Activated CD4-positive, alpha-beta T cell treated with anti-CD3 and anti-CD28 coated beads, Interleukin-2, amount 10 ng/mL, durations not matched to agents 24 days and 14 days (primary cell): ENCODE measurements at regions not wholly inside any gene's neighbourhood (a gene's known extent, or its start where the extent isn't known, plus 50 kb on each side); places are given as distances from the start of the nearest gene placed in this dataset.
"Not testable (repeated sequence)": the region's sequence is repeated elsewhere in the genome, so short reads cannot be mapped to it uniquely, and the experiment has no call there.

Source experiments
- DNase-seq: peaks from one replicate; pipeline ENCODE4 v3.0.0; 2022
- H3K27ac Mint-ChIP-seq: one replicate; pipeline ENCODE4 v1.8.0; 2022; ENCODE audit warnings: mild to moderate bottlenecking, mixed read lengths
- H3K27me3 Mint-ChIP-seq: one replicate; pipeline ENCODE4 v1.8.0; 2022; ENCODE audit warnings: mixed read lengths
- H3K36me3 Mint-ChIP-seq: one replicate; pipeline ENCODE4 v1.8.0; 2022; ENCODE audit warnings: low read depth, mild to moderate bottlenecking, mixed read lengths
- H3K4me1 Mint-ChIP-seq: one replicate; pipeline ENCODE4 v1.8.0; 2021; ENCODE audit warnings: mixed read lengths
- H3K4me3 Mint-ChIP-seq: one replicate; pipeline ENCODE4 v1.8.0; 2022; ENCODE audit warnings: mild to moderate bottlenecking, moderate library complexity, mixed read lengths
- H3K9me3 Mint-ChIP-seq: one replicate; pipeline ENCODE4 v1.8.0; 2021; ENCODE audit warnings: mixed read lengths
- intact Hi-C: fragments of 100-400 bp; cut with micrococcal nuclease; formaldehyde crosslinking; loops from one replicate; pipeline ENCODE4 v1.15.1; 2023

DNA sequence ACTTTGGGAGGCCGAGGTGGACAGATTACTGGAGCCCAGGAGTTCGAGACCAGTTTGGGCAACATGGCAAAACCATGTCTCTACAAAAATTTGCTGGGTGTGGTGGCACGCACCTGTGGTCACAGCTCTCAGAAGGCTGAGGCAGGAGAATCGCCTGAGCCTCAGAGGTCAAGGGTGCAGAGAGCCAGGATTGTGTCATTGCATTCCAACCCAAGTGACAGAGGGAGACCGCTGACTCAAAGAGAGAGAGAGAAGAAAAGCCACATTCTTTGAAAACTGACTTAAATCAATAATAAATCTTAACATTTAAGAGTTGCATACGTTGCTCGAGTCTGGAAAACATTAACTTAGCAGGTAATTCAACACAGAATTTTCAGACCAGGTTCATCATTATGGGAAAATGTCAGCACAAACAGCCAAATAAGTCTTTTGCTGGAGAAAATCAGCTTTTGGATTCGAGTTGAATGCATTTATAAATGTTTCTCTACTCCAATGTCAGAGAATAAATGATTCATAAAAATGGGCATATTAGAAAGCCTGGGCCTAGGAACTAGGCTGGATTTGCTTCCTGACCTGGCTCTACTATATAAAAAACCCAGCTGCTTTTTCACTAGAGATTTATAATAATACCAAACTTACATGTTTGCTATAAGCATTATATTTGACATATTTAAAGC, 68.3 kb upstream of the RBPJ start:
- peaks cover 3% of the 10 kb centered on the region for H3K4me1 Mint-ChIP-seq
- H3K9me3 Mint-ChIP-seq: peaks cover 7% of the 10 kb centered on the region
- H3K27me3 Mint-ChIP-seq: no peaks in the 10 kb centered on the region
- DNase-seq: no peak
- peak overlapping the region; percentile 32 for H3K27ac Mint-ChIP-seq
- H3K36me3 Mint-ChIP-seq: no peaks in the 10 kb centered on the region
- H3K4me3 Mint-ChIP-seq: no peak overlapping the region
- intact Hi-C loops: no loop called here

DNA sequence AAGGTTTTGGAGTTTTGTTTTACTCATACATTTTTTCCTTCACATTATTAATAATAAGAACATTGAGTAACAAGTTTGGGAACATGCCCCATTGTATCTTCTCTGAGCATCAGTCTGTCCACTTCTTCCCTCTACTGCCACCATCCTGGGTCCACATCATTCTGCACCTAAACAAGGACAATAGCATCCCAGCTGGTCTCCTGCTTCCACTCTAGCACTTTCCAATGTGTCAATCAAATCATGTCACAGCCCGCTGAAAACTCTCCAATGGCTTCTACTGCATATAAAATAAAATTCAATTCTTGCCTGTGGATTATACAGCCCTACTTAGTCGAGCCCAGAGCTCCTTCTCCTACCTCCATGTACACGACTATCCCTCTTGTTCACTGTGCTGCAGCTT, 66.8 kb upstream of the RBPJ start:
- H3K36me3 Mint-ChIP-seq: no peaks in the 10 kb centered on the region
- H3K27ac Mint-ChIP-seq: no peak overlapping the region
- intact Hi-C loops: no loop called here
- peaks cover 7% of the 10 kb centered on the region for H3K9me3 Mint-ChIP-seq
- DNase-seq: no peak
- H3K4me3 Mint-ChIP-seq: no peak overlapping the region
- H3K4me1 Mint-ChIP-seq: peaks cover 3% of the 10 kb centered on the region
- no peaks in the 10 kb centered on the region for H3K27me3 Mint-ChIP-seq

DNA sequence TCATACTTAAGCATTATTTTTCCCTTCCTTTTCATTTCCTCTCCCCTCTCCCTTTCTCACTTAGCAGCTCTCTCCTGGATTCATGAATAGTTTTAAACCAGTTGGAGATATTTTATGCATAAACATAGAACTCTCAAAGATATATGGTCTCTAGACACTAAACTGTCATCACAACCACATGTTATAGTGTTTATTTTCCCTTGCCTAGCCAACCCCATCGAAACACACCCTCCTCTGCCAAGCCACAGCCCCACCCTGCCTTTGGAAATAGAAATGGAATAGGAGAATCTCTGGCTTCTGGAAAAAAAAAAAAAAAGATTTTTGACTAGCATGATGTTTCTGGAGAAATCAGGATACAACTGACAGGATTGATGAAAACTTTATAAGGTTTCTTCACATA, 64.8 kb upstream of the RBPJ start:
- intact Hi-C loops: loop anchor here (2.0 kb wide), 1 partner anchor 19 kb away; no protein-coding TSS in a partner anchor
- Mint-ChIP-seq H3K4me1 (peaks cover 4% of the 10 kb centered on the region), H3K4me3 (no peak overlapping the region), H3K27ac (no peak overlapping the region), H3K36me3 (no peaks in the 10 kb centered on the region), H3K27me3 (no peaks in the 10 kb centered on the region), H3K9me3 (peaks cover 2% of the 10 kb centered on the region)
- no peak for DNase-seq

DNA sequence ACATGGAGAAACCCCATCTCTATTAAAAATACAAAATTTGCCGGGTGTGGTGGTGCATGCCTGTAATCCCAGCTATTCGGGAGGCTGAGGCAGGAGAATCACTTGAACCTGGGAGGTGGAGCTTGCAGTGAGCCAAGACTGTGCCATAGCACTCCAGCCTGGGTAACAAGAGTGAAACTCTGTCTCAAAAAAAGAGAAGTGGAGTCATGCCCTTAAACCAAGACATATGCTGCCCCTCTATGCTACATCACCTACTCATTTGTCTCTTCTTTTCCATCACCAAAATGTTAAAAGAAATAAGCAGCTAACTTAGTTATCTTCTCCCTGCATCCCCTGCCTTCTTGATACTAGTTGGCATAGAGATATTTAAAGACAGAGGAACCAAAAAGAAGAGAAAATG, 63.4 kb upstream of the RBPJ start:
- not testable (repeated sequence) for H3K36me3 Mint-ChIP-seq, DNase-seq, H3K27me3 Mint-ChIP-seq, H3K27ac Mint-ChIP-seq, H3K4me3 Mint-ChIP-seq, H3K4me1 Mint-ChIP-seq, H3K9me3 Mint-ChIP-seq
- intact Hi-C loops: loop anchor here (2.0 kb wide), 1 partner anchor 17 kb away; no protein-coding TSS in a partner anchor

DNA sequence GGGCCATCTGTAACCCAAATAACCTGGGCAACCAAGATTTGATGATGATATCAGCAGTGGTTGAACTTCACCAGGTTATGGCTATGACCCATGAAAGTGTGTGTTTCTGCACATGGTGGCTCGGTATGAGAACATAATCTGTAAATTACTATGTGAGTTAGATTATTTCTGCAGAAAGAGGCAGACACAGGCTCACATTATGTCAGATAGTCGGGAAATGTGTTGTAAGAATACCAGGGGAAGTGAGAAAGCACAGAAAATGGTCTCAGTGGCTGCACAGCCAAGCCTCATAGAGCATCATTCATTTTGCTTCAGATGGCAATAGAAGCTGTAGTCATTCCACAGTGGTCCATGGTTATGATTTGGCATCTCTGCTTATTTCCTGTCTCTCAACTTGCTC, 63.0 kb upstream of the RBPJ start:
- H3K4me3 Mint-ChIP-seq: no peak overlapping the region
- peaks cover 9% of the 10 kb centered on the region for H3K9me3 Mint-ChIP-seq
- no peaks in the 10 kb centered on the region for H3K36me3 Mint-ChIP-seq
- no peak for DNase-seq
- intact Hi-C loops: loop anchor here (2.0 kb wide), 1 partner anchor 17 kb away; no protein-coding TSS in a partner anchor
- H3K4me1 Mint-ChIP-seq: peaks cover 2% of the 10 kb centered on the region
- H3K27ac Mint-ChIP-seq: no peak overlapping the region
- H3K27me3 Mint-ChIP-seq: no peaks in the 10 kb centered on the region

DNA sequence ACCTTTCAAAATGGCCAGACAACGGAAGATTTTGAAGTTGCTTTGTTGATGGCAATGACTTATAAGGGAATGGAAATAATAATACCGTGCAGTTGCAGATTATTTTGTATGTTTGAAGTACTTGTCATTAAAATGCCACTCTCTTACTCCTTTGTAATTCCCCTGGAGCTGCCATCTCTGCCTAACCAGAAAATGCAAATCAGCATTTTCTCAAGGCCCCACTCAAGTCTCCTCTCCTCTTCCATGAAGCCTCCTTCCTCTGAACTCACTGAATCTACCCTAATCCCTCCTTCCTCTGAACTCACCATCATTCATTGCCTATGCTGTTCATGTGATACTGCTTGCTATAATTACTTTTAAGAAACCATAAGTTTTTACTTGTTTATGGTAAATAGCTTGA, 60.2 kb upstream of the RBPJ start:
- Mint-ChIP-seq H3K4me3 (no peak overlapping the region), H3K9me3 (peaks cover 14% of the 10 kb centered on the region), H3K36me3 (no peaks in the 10 kb centered on the region), H3K27me3 (peaks cover 2% of the 10 kb centered on the region), H3K4me1 (peaks cover 2% of the 10 kb centered on the region), H3K27ac (no peak overlapping the region)
- DNase-seq: no peak
- intact Hi-C loops: no loop called here

DNA sequence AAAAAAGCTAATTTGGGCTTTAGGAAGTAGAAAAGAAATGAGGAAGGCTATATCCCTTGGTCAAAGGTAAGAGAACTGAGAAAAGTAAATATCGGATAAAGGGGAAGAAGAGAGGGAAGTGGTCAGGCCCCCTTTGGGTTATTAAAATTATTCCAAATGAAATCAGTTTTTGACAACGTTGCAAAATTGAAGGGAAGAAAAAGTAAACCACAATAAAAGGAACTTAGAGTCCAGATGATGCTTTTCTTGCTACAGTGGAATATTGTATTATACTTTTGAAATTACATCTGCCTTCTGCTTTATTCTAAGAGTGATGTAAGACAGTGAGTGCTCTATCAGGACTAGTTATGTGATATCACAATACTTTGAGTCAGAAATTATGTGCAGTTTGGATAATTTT, 59.4 kb upstream of the RBPJ start:
- intact Hi-C loops: no loop called here
- H3K36me3 Mint-ChIP-seq: no peaks in the 10 kb centered on the region
- no peak for DNase-seq
- H3K4me3 Mint-ChIP-seq: no peak overlapping the region
- H3K4me1 Mint-ChIP-seq: peaks cover 2% of the 10 kb centered on the region
- no peak overlapping the region for H3K27ac Mint-ChIP-seq
- H3K9me3 Mint-ChIP-seq: peaks cover 14% of the 10 kb centered on the region
- peaks cover 2% of the 10 kb centered on the region for H3K27me3 Mint-ChIP-seq

DNA sequence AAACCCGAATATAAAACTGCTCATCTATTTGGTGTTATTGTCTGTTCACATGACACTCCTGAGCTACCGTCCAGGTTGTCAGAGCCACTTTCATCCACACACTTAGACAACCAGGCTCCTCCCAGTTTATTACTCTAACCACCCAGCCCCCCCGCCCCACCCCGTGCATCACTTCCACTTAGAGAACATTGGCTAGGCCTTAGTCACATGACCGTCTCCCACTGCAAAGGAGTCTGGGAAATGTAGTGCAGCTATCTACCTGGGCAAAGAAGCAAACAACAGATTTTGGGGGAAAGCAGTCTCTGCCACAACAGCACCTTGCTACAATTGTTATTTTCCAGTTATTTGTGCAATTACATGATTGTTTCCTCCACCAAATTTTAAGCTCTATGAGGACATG, 57.6 kb upstream of the RBPJ start:
- no peaks in the 10 kb centered on the region for H3K36me3 Mint-ChIP-seq
- no peak overlapping the region for H3K27ac Mint-ChIP-seq
- peaks cover 3% of the 10 kb centered on the region for H3K4me1 Mint-ChIP-seq
- intact Hi-C loops: no loop called here
- peaks cover 14% of the 10 kb centered on the region for H3K9me3 Mint-ChIP-seq
- peaks cover 2% of the 10 kb centered on the region for H3K27me3 Mint-ChIP-seq
- DNase-seq: no peak
- no peak overlapping the region for H3K4me3 Mint-ChIP-seq

DNA sequence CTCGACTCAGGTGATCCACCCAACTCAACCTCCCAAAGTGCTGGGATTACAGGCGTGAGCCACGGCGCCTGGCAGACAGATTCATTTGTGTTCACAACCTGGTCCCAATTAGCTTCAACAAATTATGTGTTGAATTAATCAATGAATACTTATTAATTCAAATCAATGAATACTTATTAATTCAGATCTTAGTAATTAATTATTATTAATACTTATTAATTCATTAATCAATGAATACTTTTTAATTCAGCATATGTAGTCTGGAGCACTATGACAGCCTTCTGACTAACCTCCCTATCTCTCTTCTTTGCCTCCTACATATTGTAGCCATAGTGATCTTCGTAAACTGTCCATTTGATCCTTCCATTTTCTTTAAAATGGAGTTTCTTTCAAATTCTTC, 56.7 kb upstream of the RBPJ start:
- H3K36me3 Mint-ChIP-seq: no peaks in the 10 kb centered on the region
- peaks cover 11% of the 10 kb centered on the region for H3K4me1 Mint-ChIP-seq
- intact Hi-C loops: no loop called here
- no peak overlapping the region for H3K4me3 Mint-ChIP-seq
- peaks cover 2% of the 10 kb centered on the region for H3K27me3 Mint-ChIP-seq
- H3K27ac Mint-ChIP-seq: no peak overlapping the region
- DNase-seq: no peak
- peaks cover 14% of the 10 kb centered on the region for H3K9me3 Mint-ChIP-seq

DNA sequence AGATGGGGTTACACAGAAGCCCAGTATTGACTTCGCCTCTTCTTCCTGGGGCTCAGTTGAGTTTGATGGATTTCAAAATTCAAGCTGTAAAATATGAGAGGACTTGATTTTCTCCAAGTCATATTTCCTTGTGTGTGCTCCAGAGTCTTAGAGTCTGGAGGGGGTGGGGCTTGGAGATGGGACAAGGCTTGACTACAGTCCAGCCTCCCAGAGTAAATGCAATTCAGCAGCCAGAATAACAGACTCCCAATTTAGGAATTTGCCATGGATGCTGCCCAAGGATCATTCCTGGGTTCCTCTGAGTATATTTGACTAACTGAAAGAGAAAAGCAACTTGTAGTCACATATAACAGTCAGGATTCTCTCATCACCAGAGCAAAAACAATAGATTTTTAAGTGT, 53.7 kb upstream of the RBPJ start:
- no peak overlapping the region for H3K27ac Mint-ChIP-seq
- no peak overlapping the region for H3K4me3 Mint-ChIP-seq
- peaks cover 9% of the 10 kb centered on the region for H3K4me1 Mint-ChIP-seq
- intact Hi-C loops: no loop called here
- H3K27me3 Mint-ChIP-seq: peaks cover 2% of the 10 kb centered on the region
- peaks cover 14% of the 10 kb centered on the region for H3K9me3 Mint-ChIP-seq
- no peak for DNase-seq
- no peaks in the 10 kb centered on the region for H3K36me3 Mint-ChIP-seq

DNA sequence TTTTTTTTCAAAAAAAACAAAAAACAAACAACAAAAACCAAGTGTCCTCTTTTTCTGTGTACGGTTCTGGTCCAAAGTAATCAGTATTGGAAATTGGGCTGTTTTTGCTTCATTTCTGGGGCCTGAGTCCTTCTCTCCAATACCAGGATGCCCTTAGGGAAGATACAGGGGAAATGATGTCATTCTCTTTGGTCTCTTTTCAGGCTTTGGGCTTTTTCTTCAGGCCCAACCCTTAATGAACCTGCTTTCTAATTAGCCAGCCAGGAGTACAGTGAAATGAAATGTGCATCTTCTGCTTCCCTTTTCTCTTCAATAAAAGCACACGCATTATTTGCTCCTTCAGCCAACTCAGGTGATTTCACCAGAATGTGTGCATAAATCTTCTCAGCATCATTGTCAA, 52.6 kb upstream of the RBPJ start:
- H3K4me3 Mint-ChIP-seq: no peak overlapping the region
- DNase-seq: no peak
- intact Hi-C loops: no loop called here
- peaks cover 2% of the 10 kb centered on the region for H3K27me3 Mint-ChIP-seq
- H3K9me3 Mint-ChIP-seq: peaks cover 8% of the 10 kb centered on the region
- no peaks in the 10 kb centered on the region for H3K36me3 Mint-ChIP-seq
- H3K4me1 Mint-ChIP-seq: peaks cover 17% of the 10 kb centered on the region
- no peak overlapping the region for H3K27ac Mint-ChIP-seq

DNA sequence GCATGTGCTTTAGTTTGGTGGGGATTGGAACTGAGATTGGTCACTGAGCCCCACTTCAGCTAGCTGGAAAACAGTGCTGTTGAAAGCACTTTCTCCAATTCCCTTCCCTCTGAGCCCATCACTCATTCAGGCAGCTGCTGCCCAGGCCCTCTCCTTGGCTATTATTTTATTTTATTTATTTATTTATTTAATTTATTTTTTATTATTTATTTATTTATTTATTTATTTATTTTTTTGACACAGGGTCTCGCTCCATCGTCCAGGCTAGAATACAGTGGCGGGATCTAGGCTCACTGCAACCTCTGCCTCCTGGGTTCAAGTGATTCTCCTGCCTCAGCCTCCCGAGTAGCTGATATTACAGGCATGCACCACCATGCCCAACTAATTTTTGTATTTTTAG, 51.8 kb upstream of the RBPJ start:
- Mint-ChIP-seq H3K9me3 (peaks cover 8% of the 10 kb centered on the region), H3K36me3 (no peaks in the 10 kb centered on the region), H3K27ac (no peak overlapping the region), H3K4me1 (peaks cover 24% of the 10 kb centered on the region), H3K27me3 (peaks cover 2% of the 10 kb centered on the region), H3K4me3 (no peak overlapping the region)
- intact Hi-C loops: no loop called here
- DNase-seq: no peak
